Small intestine (tissue), 7 donors: ENCODE measurements at regions not wholly inside any gene's neighbourhood (a gene's known extent, or its start where the extent isn't known, plus 50 kb on each side); places are given as distances from the start of the nearest gene placed in this dataset.

Experiments
- DNase-seq, 2 donors: peaks; one replicate each; pipeline versions ENCODE4 v3.0.0 to v3.0.0-alpha.2; 2013
- FAIRE-seq: peaks from 2 replicates; lab custom pipeline; 2012; peaks lifted over from hg19 to GRCh38; lab: Jason Lieb, UNC
- H3K27ac ChIP-seq, 3 donors: one replicate each; pipeline ENCODE4 v1.5.1; 2013; ENCODE audit warnings: low read length in 2 of 3, mild to moderate bottlenecking in 2 of 3, control low read depth in 1 of 3, inconsistent platforms in 1 of 3, low read depth in 1 of 3, moderate library complexity in 1 of 3
- H3K27me3 ChIP-seq, 3 donors: one replicate each; pipeline ENCODE4 v1.6.1; 2013; ENCODE audit warnings: low read length in 3 of 3, inconsistent platforms in 1 of 3; ENCODE audit not compliant: control insufficient read depth in 3 of 3, insufficient read depth in 3 of 3
- H3K36me3 ChIP-seq, 3 donors: one replicate each; pipeline ENCODE4 v1.6.1; 2013; ENCODE audit warnings: low read length in 3 of 3, inconsistent platforms in 1 of 3, low read depth in 1 of 3, mild to moderate bottlenecking in 1 of 3, moderate library complexity in 1 of 3; ENCODE audit not compliant: control insufficient read depth in 3 of 3, insufficient read depth in 2 of 3
- H3K4me1 ChIP-seq, 3 donors: one replicate each; pipeline ENCODE4 v1.6.1; 2013; ENCODE audit warnings: low read length in 2 of 3, inconsistent platforms in 1 of 3, low read depth in 1 of 3, mild to moderate bottlenecking in 1 of 3, moderate library complexity in 1 of 3; ENCODE audit not compliant: control insufficient read depth in 3 of 3, insufficient read depth in 2 of 3
- H3K4me3 ChIP-seq, 3 donors: one replicate each; pipeline ENCODE4 v1.5.1; 2013; ENCODE audit warnings: low read length in 3 of 3, control low read depth in 1 of 3, inconsistent platforms in 1 of 3, low read depth in 1 of 3, mild to moderate bottlenecking in 1 of 3, moderate library complexity in 1 of 3
- H3K9me3 ChIP-seq, 2 donors: one replicate each; pipeline ENCODE4 v1.6.1; 2013; ENCODE audit warnings: low read depth in 1 of 2, low read length in 1 of 2; ENCODE audit not compliant: control insufficient read depth in 2 of 2, insufficient read depth in 1 of 2
- WGBS, 3 donors: extraction: QIAGEN DNeasy Blood & Tissue Kit; methylation state at CpG; one replicate each; pipeline ENCODE4 v1.1.7; 2013; 5-methylcytosine and 5-hydroxymethylcytosine counted together
- donor health status: healthy with polysubstance abuse.
- donor health status: control.
- donor health status: control.
- donor health status: Bipolar disorder and iron deficiency.
- donor health status: healthy.

DNA sequence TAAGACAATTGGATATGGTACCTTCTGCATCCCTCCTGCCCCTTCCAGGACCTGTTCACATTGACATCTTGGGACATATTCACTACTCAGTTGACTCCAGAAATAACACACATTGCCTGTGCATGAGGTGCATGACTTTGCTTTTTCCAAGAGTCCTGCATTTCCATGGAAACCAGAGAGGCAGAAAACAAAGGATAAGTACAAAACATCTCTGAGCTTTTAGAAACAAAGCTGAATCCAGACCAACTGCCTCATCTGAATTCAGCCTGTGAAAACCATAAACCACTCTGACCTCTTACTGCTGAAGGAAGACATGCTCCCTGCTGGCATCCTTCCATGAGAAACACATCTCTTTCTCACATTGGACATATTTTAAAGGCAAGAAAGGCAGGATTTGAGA is 695.1 kb downstream of the TAF11L14 start:
- Histone ChIP-seq H3K27me3 (no peaks in the 10 kb centered on the region), H3K27ac (no peak overlapping the region), H3K4me3 (no peak overlapping the region), H3K4me1 (no peaks in the 10 kb centered on the region), H3K36me3 (no peaks in the 10 kb centered on the region), H3K9me3 (no peaks in the 10 kb centered on the region)
- FAIRE-seq (no peak), DNase-seq (no peak)

DNA sequence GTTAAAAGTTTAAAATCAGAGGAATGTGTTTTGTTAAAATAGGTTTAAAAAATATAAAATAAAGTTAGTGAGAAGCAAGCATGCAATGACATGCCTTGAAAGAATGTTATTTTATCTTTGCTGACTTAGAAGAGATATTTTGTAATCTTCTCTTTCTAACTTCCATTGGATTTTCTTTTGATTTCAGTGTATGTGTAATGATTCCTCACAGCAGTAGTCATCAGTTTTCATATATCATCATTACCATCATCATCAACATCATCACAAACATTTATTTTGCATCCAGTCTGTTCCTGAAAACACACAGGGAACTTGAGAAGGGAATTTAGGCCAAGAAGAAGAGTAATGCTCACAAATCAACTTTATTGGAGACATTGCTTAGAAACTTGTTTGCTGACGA is 699.6 kb downstream of the TAF11L14 start:
- no peaks in the 10 kb centered on the region for H3K27me3 ChIP-seq
- DNase-seq (no peak), FAIRE-seq (peak; percentile 44)
- no peak overlapping the region for H3K4me3 ChIP-seq
- no peaks in the 10 kb centered on the region for H3K4me1 ChIP-seq
- H3K27ac ChIP-seq = no peak overlapping the region
- WGBS, 3 donors = 34 to 93% (median 77%) methylated on average over 1 of the region's 1 CpG
- no peaks in the 10 kb centered on the region for H3K36me3 ChIP-seq
- H3K9me3 ChIP-seq = no peaks in the 10 kb centered on the region

DNA sequence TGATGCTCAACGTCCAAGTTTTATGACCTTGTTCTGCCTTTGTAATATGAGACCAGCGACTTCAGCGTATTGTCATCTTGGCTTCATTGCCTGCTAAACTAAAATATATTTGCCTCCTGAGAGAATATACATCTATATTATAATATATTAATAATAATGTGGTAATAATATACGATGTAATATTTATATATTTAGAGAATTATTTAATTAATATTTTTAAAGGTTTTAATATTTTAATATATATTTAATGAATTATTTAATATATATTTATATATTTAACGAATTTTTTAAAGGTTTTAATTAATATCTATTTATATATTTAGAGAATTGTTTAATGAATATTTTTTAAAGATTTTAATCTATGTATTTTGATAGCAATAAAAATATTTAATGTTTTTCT is 700.7 kb downstream of the TAF11L14 start:
- Histone ChIP-seq H3K27me3 (no peaks in the 10 kb centered on the region), H3K4me3 (no peak overlapping the region), H3K36me3 (no peaks in the 10 kb centered on the region), H3K9me3 (no peaks in the 10 kb centered on the region), H3K4me1 (no peaks in the 10 kb centered on the region), H3K27ac (no peak overlapping the region)
- no peak for DNase-seq
- peak; percentile 96 for FAIRE-seq
- WGBS, 3 donors = 49 to 53% (median 50%) methylated on average over 5 of the region's 5 CpGs

DNA sequence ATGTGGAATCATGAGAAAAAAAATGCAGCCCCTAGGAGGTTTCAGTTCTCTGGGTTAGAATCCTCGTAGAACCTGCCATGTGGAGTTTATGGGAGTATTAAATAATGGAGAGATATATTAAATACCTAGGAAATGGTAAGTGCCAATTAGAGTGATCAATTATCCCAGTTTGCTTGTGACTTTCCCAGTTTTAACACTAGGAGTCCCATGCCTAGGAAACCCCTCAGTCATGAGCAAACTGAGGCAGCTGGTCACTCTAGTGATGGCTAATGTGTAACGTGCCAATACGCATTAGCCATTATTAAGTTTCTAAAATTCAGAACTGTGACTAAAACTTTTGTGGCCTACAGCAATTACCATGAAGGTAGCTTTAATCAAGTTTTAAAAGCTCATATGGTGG is 720.6 kb downstream of the TAF11L14 start:
- no peak overlapping the region for H3K27ac ChIP-seq
- FAIRE-seq = no peak
- H3K9me3 ChIP-seq = no peaks in the 10 kb centered on the region
- no peaks in the 10 kb centered on the region for H3K27me3 ChIP-seq
- no peak for DNase-seq
- 82 to 88% (median 83%) methylated on average over 3 of the region's 3 CpGs for WGBS, 3 donors
- no peak overlapping the region for H3K4me3 ChIP-seq
- H3K36me3 ChIP-seq = no peaks in the 10 kb centered on the region
- H3K4me1 ChIP-seq = no peaks in the 10 kb centered on the region

DNA sequence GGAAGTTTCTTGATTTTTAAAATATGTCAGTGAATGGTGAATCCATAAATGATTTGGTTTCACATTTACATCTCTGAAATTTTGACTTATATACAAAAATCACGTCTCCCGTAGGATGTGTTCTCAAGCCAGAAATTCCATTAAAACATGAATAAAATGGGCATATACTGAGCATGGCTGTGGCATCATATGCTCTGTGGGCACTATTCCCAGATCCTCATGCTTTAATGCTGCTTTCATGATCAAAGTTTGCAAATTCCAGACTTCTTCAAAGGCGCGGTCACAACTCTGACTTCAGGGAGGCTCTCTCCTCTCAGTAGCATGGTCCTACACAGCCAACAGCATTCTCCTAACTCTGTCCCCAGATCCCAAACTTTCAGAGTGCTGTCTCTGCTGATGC is 723.2 kb downstream of the TAF11L14 start:
- WGBS, 3 donors = 82 to 94% (median 89%) methylated on average over 4 of the region's 4 CpGs
- DNase-seq (no peak), FAIRE-seq (no peak)
- Histone ChIP-seq H3K27me3 (no peaks in the 10 kb centered on the region), H3K27ac (no peak overlapping the region), H3K4me1 (no peaks in the 10 kb centered on the region), H3K4me3 (no peak overlapping the region), H3K9me3 (no peaks in the 10 kb centered on the region), H3K36me3 (no peaks in the 10 kb centered on the region)

DNA sequence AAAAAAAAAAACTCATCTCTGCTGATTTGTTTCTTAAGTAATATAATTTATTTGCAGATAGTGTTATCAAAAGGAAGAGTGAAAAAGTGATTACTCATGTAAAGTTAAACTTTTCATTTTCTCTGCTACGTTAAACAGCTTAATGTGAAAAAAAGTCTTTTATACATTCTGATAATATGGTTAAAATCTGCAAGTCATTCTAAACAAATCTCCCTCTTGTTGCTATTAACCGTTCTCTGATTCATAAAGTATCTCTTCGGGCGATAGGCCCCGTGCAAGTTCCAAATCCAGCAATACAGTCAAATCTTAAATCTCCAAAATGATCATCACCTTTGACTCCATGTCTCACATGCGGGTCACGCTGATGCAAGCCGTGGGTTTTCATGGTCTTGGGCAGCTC is 732.0 kb downstream of the TAF11L14 start:
- Histone ChIP-seq H3K9me3 (no peaks in the 10 kb centered on the region), H3K4me3 (no peak overlapping the region), H3K27me3 (no peaks in the 10 kb centered on the region), H3K4me1 (no peaks in the 10 kb centered on the region), H3K27ac (no peak overlapping the region), H3K36me3 (no peaks in the 10 kb centered on the region)
- DNase-seq (no peak), FAIRE-seq (no peak)
- 82 to 83% (median 82%) methylated on average over 8 of the region's 8 CpGs for WGBS, 3 donors

DNA sequence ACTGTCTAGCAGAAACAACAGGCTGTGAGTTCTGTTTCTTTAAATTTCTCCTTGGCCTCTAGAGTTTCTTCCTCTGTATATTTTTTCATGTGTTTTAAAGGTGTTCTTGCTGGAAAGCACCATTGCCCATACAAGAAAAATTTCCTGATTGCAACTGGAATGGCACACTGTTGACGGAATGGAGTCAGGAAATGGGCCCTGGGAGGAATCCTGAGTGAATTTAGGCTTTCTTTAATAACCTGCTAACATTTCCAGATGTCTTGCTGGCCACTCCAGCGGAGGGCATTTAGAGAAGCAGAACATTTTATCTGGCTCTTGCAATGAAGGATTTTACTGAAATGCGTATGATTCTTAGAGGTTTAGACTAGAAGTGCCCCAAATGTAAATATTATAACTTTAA is 736.3 kb downstream of the TAF11L14 start:
- FAIRE-seq (no peak), DNase-seq (no peak)
- Histone ChIP-seq H3K27me3 (no peaks in the 10 kb centered on the region), H3K4me3 (no peak overlapping the region), H3K9me3 (no peaks in the 10 kb centered on the region), H3K27ac (no peak overlapping the region), H3K36me3 (no peaks in the 10 kb centered on the region), H3K4me1 (no peaks in the 10 kb centered on the region)
- 45 to 53% (median 52%) methylated on average over 3 of the region's 3 CpGs for WGBS, 3 donors

DNA sequence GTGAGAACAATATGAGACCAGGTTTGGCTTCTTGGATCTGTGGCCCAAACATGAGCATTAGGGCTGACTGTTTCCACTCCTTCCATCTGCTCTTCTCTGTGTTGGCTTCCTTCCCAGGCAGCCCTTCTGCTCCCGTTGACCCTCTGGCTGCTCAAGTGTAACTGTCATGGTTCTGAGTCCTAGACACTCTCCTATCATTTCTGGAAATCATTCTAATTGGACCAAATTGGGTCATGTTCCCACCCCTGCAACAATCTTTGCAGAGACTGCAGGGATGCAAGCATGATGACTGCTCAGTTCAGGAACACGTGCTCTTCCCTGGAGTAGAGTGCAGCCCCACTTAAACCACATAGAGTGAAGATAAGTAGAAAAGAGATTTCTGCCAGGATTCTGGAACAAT is 741.4 kb downstream of the TAF11L14 start:
- H3K27ac ChIP-seq = no peak overlapping the region

DNA sequence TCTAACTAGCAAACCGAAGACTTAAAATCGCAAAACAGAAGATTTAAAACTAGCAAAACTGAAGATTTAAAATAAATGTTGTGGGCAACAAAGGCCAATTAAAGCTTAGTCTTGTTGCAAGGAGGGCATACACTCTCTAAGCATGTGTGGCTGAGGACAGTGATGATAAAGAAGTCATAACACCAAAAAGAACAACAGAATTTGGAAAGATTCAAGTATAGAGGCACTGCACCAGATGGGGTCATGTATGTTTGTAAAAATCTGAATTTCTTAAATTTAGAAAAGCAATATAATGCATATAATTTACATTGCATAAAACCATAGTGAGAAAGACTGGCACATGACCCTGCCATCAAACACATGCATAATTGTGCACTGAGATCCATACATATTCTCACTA is 743.8 kb downstream of the TAF11L14 start:
- DNase-seq (no peak), FAIRE-seq (no peak)
- no peaks in the 10 kb centered on the region for H3K27me3 ChIP-seq
- no peaks in the 10 kb centered on the region for H3K36me3 ChIP-seq
- no peak overlapping the region for H3K4me3 ChIP-seq
- no peak overlapping the region for H3K27ac ChIP-seq
- H3K4me1 ChIP-seq = no peaks in the 10 kb centered on the region
- 84 to 91% (median 89%) methylated on average over 2 of the region's 2 CpGs for WGBS, 3 donors
- no peaks in the 10 kb centered on the region for H3K9me3 ChIP-seq

More for the DNA sequence above, 741.4 kb downstream of the TAF11L14 start:
- no peaks in the 10 kb centered on the region for H3K4me1 ChIP-seq
- H3K9me3 ChIP-seq = no peaks in the 10 kb centered on the region
- WGBS, 3 donors = 53 to 75% (median 62%) methylated on average over 2 of the region's 2 CpGs
- H3K4me3 ChIP-seq = no peak overlapping the region
- FAIRE-seq (no peak), DNase-seq (no peak)
- no peaks in the 10 kb centered on the region for H3K36me3 ChIP-seq
- H3K27me3 ChIP-seq = no peaks in the 10 kb centered on the region
